PC-3 (cell line): ENCODE measurements at regions not wholly inside any gene's neighbourhood (a gene's known extent, or its start where the extent isn't known, plus 50 kb on each side); places are given as distances from the start of the nearest gene placed in this dataset.

Experiments used
- ATAC-seq: fragments of 200-7000 bp; cut with Tn5 transposase; 2 replicates; pipeline ENCODE4 v1.9.1; 2020; ENCODE audit warnings: mild to moderate bottlenecking, moderate library complexity
- BruUV-seq: library from RNA; stranded (reverse); fragments of 400-500 nt; replicated peaks from 2 replicates; lab custom pipeline; 2021; lab: Mats Ljungman, UMichigan
- CTCF ChIA-PET: fragments of 300-600 bp; sonication (Branson Sonifier 250); formaldehyde crosslinking; loops from one replicate; lab custom pipeline; 2022; ENCODE audit warnings: antibody characterized with exemption; lab: Charles Lee
- POLR2A ChIA-PET: fragments of 300-600 bp; sonication (Branson Sonifier 250); formaldehyde crosslinking; loops from one replicate; lab custom pipeline; 2022; ENCODE audit warnings: antibody characterized with exemption; ENCODE audit not compliant: unreplicated experiment; lab: Charles Lee
- DNase-seq: peaks from one replicate; pipeline ENCODE4 v3.0.0-alpha.2; 2015
- H2AFZ ChIP-seq: fragments of 300-600 bp; sonication (generic); 2 replicates; pipeline ENCODE4 v1.6.0; 2016; ENCODE audit warnings: antibody characterized with exemption, low read length
- H3F3A ChIP-seq: fragments of 300-600 bp; sonication (generic); one replicate; pipeline ENCODE4 v1.6.0; 2017; ENCODE audit warnings: antibody characterized with exemption, low read length, control low read depth, mild to moderate bottlenecking; ENCODE audit not compliant: unreplicated experiment
- H3K27ac ChIP-seq: fragments of 300-600 bp; sonication (generic); 2 replicates; pipeline ENCODE4 v1.5.1; 2016; ENCODE audit warnings: mild to moderate bottlenecking, low read length
- H3K27me3 ChIP-seq: fragments of 300-600 bp; sonication (generic); 2 replicates; pipeline ENCODE4 v1.6.1; 2016; ENCODE audit warnings: low read length, mixed read lengths
- H3K36me3 ChIP-seq: fragments of 300-600 bp; sonication (generic); 2 replicates; pipeline ENCODE4 v1.6.1; 2016; ENCODE audit warnings: low read depth, mixed run types, low read length, mixed read lengths
- H3K4me1 ChIP-seq: fragments of 300-600 bp; sonication (generic); 2 replicates; pipeline ENCODE4 v1.5.1; 2016; ENCODE audit warnings: low read length; ENCODE audit not compliant: insufficient read depth
- H3K4me2 ChIP-seq: fragments of 300-600 bp; sonication (generic); 2 replicates; pipeline ENCODE4 v1.6.0; 2016; ENCODE audit warnings: low read length
- H3K4me3 ChIP-seq: fragments of 300-600 bp; sonication (generic); 2 replicates; pipeline ENCODE4 v1.5.1; 2016; ENCODE audit warnings: mild to moderate bottlenecking, low read length, mixed read lengths
- H3K79me2 ChIP-seq: fragments of 300-600 bp; sonication (generic); 2 replicates; pipeline ENCODE4 v1.6.1; 2017; ENCODE audit warnings: low read length, mixed read lengths
- H3K9ac ChIP-seq: fragments of 300-600 bp; sonication (generic); 2 replicates; pipeline ENCODE4 v1.6.0; 2016; ENCODE audit warnings: mild to moderate bottlenecking, low read length
- H3K9me2 ChIP-seq: fragments of 300-600 bp; sonication (generic); replicated peaks from 2 replicates; pipeline ENCODE4 v1.6.1; 2016; ENCODE audit warnings: mixed run types, low read length, mixed read lengths
- H3K9me3 ChIP-seq: fragments of 300-600 bp; sonication (generic); 2 replicates; pipeline ENCODE4 v1.6.1; 2016; ENCODE audit warnings: low read length, mixed read lengths
- H4K20me1 ChIP-seq: fragments of 300-600 bp; sonication (generic); 2 replicates; pipeline ENCODE4 v1.6.1; 2016; ENCODE audit warnings: low read length, mixed read lengths
- CTCF ChIP-seq: fragments of 300-600 bp; sonication (generic); conservative IDR thresholded peaks from 2 replicates; pipeline ENCODE4 v1.5.1; 2017; ENCODE audit warnings: antibody characterized with exemption, low read depth, mild to moderate bottlenecking, low read length
- EZH2 ChIP-seq: fragments of 300-600 bp; sonication (generic); IDR thresholded peaks from one replicate; pipeline ENCODE4 v1.6.1; 2017; ENCODE audit warnings: antibody characterized with exemption, mild to moderate bottlenecking, low read length; ENCODE audit not compliant: unreplicated experiment
- EZH2phosphoT487 ChIP-seq: fragments of 300-600 bp; sonication (generic); IDR thresholded peaks from 2 replicates; pipeline ENCODE4 v1.6.1; 2018; ENCODE audit warnings: mild to moderate bottlenecking, antibody characterized with exemption, low read length, borderline replicate concordance
- intact Hi-C: fragments of 100-400 bp; cut with micrococcal nuclease; formaldehyde crosslinking; loops from 2 replicates; pipeline ENCODE4 v1.9.0; 2023

- BruUV-seq: no TSS peak
- intact Hi-C loops: loop anchor here (10.0 kb wide), 1 partner anchor 942 kb away; the partner anchor contains the start of gene DSEL
- no peak overlapping the region for H2AFZ ChIP-seq
These were observed 257.9 kb downstream of the TMX3 start for GRCh38 chr18:68456985-68457384.

GRCh38 chr18:68455229-68455603, 259.7 kb downstream of the TMX3 start:
- no peaks in the 10 kb centered on the region for H3K79me2 ChIP-seq
- DNase-seq (no peak), ATAC-seq (no peak)
- intact Hi-C loops: loop anchor here (10.0 kb wide), 1 partner anchor 940 kb away; the partner anchor contains the start of gene DSEL
- H3K9ac ChIP-seq: no peak overlapping the region
- no peaks in the 10 kb centered on the region for H3F3A ChIP-seq
- H3K9me2 ChIP-seq: 0 out of 2 replicates have a peak, but pooled peaks cover 4% of the 10 kb centered on the region
- H3K9me3 ChIP-seq: no peaks in the 10 kb centered on the region
- CTCF ChIA-PET: no interaction called here
- no peak overlapping the region for H3K27ac ChIP-seq
- no peaks in the 10 kb centered on the region for H3K27me3 ChIP-seq
- BruUV-seq: no TSS peak
- no peaks in the 10 kb centered on the region for H3K36me3 ChIP-seq
- no peaks in the 10 kb centered on the region for H4K20me1 ChIP-seq
- H2AFZ ChIP-seq: no peak overlapping the region
- TF ChIP-seq CTCF: no peak
- TF ChIP-seq EZH2: no peak
- no peak for TF ChIP-seq EZH2phosphoT487
- H3K4me1 ChIP-seq: peaks cover 21% of the 10 kb centered on the region
- H3K4me2 ChIP-seq: no peak overlapping the region
- POLR2A ChIA-PET: no interaction called here
- no peak overlapping the region for H3K4me3 ChIP-seq

More at GRCh38 chr18:68456985-68457384, 257.9 kb downstream of the TMX3 start:
- Histone ChIP-seq H3F3A (no peaks in the 10 kb centered on the region), H3K4me2 (peak overlapping the region; percentile 19), H3K9me3 (no peaks in the 10 kb centered on the region), H3K79me2 (no peaks in the 10 kb centered on the region), H3K9me2 (0 out of 2 replicates have a peak, but pooled peaks cover 4% of the 10 kb centered on the region), H3K27me3 (no peaks in the 10 kb centered on the region), H3K36me3 (no peaks in the 10 kb centered on the region), H3K27ac (peak overlapping the region; percentile 71), H4K20me1 (no peaks in the 10 kb centered on the region), H3K9ac (no peak overlapping the region), H3K4me3 (no peak overlapping the region), H3K4me1 (peaks cover 21% of the 10 kb centered on the region)
- POLR2A ChIA-PET: interaction anchor here (0.6 kb wide), 1 partner anchor 623 kb away, joined by 5 read pairs; no protein-coding TSS in a partner anchor
- CTCF ChIA-PET: no interaction called here
- no peak for TF ChIP-seq EZH2
- no peak for TF ChIP-seq CTCF
- no peak for TF ChIP-seq EZH2phosphoT487
- DNase-seq (peak; percentile 80), ATAC-seq (peak; percentile 96)

- Histone ChIP-seq H3K9me2 (0 out of 2 replicates have a peak, but pooled peaks cover 4% of the 10 kb centered on the region), H3K36me3 (no peaks in the 10 kb centered on the region), H3K4me1 (peaks cover 27% of the 10 kb centered on the region), H3K27me3 (no peaks in the 10 kb centered on the region), H3K9ac (no peak overlapping the region), H3K9me3 (no peaks in the 10 kb centered on the region), H3K27ac (no peak overlapping the region), H3F3A (no peaks in the 10 kb centered on the region), H3K4me3 (no peak overlapping the region), H4K20me1 (no peaks in the 10 kb centered on the region), H3K4me2 (no peak overlapping the region), H3K79me2 (no peaks in the 10 kb centered on the region), H2AFZ (no peak overlapping the region)
- no peak for TF ChIP-seq EZH2phosphoT487
- no peak for TF ChIP-seq EZH2
- TF ChIP-seq CTCF: no peak
- POLR2A ChIA-PET: no interaction called here
- ATAC-seq: no peak
- no TSS peak for BruUV-seq
- intact Hi-C loops: loop anchor here (10.0 kb wide), 1 partner anchor 940 kb away; the partner anchor contains the start of gene DSEL
- peak; percentile 36 for DNase-seq
- CTCF ChIA-PET: no interaction called here
These were observed 260.2 kb downstream of the TMX3 start for GRCh38 chr18:68454511-68455228.
